GM19238 (cell line): ENCODE measurements at regions not wholly inside any gene's neighbourhood (a gene's known extent, or its start where the extent isn't known, plus 50 kb on each side); places are given as distances from the start of the nearest gene placed in this dataset.
"Not testable (repeated sequence)": the region's sequence is repeated elsewhere in the genome, so short reads cannot be mapped to it uniquely, and the experiment has no call there.

Experiments
- DNase-seq: peaks from one replicate; pipeline ENCODE4 v3.0.0; 2011; ENCODE audit warnings: low spot score; ENCODE audit not compliant: insufficient read length

DNA sequence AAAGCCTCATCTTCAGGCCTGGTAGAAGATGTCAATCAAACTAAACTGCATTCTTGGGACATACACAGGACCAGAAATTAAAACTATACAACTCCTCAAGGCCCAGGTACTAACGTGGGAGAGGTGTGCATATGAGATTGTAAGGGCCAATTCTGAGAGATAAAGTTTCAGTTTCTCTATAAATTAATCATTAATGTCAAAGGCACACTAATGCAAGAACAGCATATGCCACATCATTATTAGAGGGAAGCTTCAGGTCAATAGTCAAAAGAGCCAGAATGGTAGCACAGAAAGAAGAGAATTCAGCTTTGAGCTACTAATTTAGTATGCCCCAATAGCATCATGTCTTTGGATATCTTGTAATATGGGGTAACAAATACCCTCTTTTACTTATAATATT is 744.9 kb upstream of the MGAT4C start:
- no peak for DNase-seq

- DNase-seq = no peak
Observed at GRCh38 chr12:86985298-86985697, 729.1 kb upstream of the MGAT4C start.

DNA sequence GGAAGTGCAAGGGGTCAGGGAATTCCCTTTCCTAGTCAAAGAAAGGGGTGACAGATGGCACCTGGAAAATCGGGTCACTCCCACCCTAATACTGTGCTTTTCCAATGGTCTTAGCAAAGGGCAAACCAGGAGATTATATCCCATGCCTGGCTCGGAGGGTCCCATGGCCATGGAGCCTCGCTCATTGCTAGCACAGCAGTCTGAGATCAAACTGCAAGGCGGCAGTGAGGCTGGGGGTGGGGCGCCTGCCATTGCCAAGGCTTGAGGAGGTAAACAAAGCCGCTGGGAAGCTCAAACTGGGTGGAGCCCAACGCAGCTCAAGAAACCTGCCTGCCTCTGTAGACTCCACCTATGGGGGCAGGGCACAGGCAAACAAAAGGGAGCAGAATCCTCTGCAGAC is 714.4 kb upstream of the MGAT4C start:
- DNase-seq = not testable (repeated sequence)

GRCh38 chr12:86959766-86960458 is 703.7 kb upstream of the MGAT4C start:
- DNase-seq = no peak

- DNase-seq = no peak
Observed at GRCh38 chr12:86950444-86950843, 694.3 kb upstream of the MGAT4C start.

DNA sequence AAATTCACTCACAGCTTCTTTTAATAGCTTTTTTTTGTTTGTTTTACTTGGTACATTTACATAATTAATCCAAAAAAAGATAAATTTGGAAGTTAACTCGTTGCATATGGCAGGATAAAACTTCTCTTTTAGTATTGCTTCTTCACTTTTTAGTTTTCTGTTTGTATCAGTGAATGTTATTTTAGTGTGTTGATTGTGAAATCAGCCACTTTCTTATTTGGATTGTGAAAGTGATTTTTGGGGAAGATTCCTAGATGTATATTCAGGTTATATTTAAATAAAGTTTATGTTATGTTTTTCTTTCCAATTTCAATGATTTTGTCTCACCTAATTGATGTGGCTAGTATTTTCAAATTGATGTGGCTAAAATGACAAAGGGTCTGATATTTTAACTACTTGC is 693.9 kb upstream of the MGAT4C start:
- DNase-seq = no peak

DNA sequence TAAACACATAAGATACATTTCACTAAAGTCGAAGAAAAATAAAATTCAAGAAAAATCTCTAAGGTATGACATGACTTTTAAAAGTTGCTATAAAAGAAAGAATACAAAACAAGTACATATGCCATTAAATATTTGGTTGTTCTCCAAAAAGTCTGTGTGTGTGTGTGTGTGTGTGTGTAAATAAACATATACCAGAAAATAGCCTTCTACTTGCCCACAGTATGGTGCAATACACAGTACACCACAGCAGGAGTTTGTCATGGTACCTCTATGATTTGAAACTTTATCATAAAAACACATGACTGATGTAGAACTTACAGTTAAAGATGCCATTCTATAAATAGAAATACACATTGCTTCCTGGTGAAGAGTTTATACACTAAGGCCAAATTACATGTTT is 692.7 kb upstream of the MGAT4C start:
- DNase-seq = no peak

GRCh38 chr12:86945685-86946196 is 689.5 kb upstream of the MGAT4C start:
- DNase-seq = no peak

GRCh38 chr12:86944197-86944819 is 688.1 kb upstream of the MGAT4C start:
- not testable (repeated sequence) for DNase-seq

- no peak for DNase-seq
Observed at GRCh38 chr12:86931714-86932113, 675.5 kb upstream of the MGAT4C start.

- DNase-seq = no peak
Observed at GRCh38 chr12:86929962-86930361, 673.8 kb upstream of the MGAT4C start.

DNA sequence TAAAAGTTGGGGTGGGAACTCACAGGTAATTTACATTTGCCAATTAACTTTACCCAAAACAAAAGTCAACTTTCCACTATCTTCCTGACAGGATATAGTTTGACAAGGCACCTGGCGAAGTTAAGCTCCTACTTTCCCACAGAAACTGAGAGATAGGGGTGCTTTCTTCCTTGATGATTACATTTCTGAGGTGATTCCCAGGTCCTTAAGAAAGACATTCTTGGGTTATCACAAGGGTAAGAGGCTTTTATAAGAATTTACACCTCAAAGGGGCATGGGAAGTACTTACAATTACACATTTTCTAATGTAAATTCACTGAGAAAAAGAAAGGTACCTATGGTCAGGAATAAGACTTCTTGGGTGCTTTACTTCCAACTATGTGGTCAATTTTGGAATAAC is 660.9 kb upstream of the MGAT4C start:
- DNase-seq = no peak

DNA sequence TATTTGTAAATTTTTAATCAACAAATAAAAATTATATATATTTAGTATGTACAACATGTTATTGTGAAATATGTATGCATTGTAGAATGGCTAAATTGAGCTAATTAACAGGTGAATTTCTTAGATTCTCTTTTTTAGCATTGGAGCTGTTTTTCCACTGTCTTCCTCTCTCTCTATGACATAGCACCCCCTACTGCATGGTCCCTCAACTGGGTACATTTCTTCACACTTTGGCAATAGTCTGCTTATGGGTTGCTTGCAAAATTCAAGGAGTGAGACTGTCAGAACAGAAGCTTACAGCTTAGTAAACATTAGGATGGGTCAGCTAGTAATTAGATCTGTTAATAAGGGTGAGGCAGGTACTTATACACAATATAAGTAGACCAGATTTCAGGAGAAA is 658.5 kb upstream of the MGAT4C start:
- no peak for DNase-seq

DNA sequence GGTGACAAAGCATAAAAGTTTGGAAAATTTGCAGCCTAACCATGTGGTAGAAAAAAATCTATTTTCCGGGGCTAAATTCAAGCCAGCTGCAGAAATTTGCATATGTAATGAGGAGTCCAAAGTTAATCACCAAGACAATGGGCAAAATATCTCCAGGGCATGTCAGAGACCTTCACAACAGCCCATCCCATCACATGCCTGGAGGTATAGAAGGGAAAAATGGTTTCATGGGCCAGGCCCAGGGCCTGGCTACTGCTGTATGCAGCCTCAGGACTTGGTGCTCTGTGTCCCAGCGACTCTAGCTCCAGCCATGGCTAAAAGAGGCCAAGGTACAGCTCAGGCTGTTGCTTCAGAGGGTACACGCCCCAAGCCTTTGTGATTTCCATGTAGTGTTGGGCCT is 655.8 kb upstream of the MGAT4C start:
- no peak for DNase-seq

DNA sequence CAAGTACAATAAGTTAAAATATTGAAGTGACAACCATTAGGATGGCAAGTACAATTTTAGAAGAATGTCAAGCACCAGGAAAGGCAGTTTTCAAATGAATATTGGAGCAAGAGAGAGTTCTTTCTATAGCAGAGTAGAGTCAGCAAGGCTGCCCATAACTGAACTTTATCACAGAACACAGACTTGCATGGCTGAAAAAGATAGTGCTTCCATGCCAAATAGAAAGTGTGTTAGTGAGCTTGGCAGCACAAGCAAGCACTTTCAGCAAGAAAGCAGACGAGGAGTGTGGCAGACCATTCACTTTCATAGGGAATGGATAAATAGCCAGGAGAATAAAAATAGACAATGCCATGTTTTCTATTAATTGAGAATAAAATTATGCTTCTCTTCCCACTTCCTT is 647.0 kb upstream of the MGAT4C start:
- no peak for DNase-seq

DNA sequence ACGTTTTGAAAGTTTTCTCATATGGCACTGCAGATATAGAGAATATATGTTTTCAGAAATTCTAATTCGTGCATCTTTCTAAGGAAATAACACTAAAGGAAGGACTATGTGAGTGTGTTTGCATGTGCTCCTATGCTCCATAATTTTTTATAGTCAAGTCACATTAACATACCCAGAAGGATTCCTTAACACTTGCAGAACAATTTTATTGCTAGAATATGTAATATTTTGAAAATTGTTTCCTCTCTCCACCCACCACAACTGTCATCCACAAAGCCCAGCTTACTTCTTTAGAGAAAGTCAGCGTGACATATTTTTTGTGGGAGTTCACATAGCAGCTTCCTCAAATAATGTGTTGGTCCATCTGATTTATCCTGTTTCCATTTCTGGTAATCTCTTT is 604.6 kb upstream of the MGAT4C start:
- DNase-seq = no peak

GRCh38 chr12:86852451-86852850 is 596.3 kb upstream of the MGAT4C start:
- no peak for DNase-seq

- no peak for DNase-seq
Observed at GRCh38 chr12:86838711-86839110, 582.5 kb upstream of the MGAT4C start.

DNA sequence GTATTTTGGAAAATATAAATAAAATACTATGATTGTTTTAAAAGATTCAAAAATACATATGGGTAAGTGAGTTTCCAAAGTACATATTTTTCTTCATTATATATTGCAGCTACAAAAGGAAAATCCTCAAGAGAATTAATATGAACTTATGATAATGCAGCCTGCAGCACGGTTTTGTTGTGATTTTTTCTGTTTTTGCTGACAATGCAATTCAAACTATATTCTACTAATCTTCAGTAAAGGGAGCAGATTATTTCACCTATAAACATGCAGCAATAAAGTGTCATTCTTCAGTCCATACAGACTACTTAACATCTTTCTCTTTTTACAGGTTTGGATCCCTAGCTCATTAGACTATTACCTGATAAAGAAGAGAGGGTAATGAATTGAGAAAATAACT is 582.1 kb upstream of the MGAT4C start:
- DNase-seq = no peak

DNA sequence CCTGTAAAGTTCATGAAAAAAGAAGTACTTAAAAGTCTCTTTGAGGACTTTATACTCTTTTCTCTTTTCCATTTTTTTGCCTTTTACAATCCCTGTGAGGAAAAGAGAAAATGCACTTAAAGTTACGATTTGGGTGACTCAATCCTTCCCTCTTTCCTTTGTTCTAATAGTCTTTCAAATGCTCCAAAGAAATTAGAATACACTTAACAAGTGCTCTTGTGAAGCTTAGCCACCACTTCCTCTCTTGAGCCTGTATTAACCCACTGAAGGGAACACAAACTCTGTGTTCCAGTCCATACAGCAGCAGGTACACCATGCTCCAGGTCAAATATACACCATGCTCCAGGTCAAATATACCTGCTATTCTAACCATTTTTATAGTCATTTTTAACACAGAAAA is 581.1 kb upstream of the MGAT4C start:
- DNase-seq = no peak

DNA sequence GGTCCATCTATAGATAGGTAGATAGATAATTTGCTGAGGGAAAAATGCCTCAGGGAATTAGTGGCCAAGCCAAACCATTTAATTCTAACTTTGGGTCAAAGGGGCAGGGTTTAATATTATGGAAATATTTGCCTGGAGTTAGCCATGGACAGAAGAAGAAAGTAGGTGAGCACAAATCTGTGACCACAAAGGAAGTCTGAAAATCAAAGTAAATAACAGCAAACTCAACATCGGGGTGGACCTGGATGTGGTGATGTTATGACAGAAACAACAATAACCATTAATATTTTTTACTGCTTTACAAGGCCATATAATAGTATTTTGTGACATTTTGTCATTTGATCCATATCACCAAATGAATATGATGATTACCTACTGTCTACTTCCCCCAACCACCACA is 578.0 kb upstream of the MGAT4C start:
- DNase-seq = no peak

DNA sequence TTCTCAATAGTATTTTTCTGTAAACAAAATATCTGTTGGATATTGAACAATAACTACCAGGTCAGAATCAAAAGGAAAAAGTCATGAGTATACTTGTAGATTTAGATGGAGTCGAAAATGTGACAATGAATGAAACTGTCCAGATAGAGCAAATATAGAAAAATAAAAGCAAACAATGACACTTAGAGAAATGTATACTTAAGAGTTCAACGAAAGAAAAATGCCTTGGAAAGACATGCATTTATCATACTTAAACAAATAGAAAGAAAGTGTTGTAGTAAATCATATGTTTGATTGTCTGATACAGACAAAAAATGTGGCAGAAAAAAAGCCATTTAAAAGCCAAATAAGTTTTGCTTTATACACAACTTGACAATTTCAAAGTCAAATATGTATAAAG is 571.2 kb upstream of the MGAT4C start:
- DNase-seq = no peak

- no peak for DNase-seq
Observed at GRCh38 chr12:86826051-86826450, 569.9 kb upstream of the MGAT4C start.
